IPS-18a (cell line): ENCODE measurements at regions not wholly inside any gene's neighbourhood (a gene's known extent, or its start where the extent isn't known, plus 50 kb on each side); places are given as distances from the start of the nearest gene placed in this dataset.

Experiments used
- H3K27ac ChIP-seq: one replicate; pipeline ENCODE4 v1.5.1; 2013; ENCODE audit warnings: low read length
- H3K27me3 ChIP-seq: one replicate; pipeline ENCODE4 v1.6.1; 2013; ENCODE audit warnings: mild to moderate bottlenecking, low read length; ENCODE audit not compliant: control insufficient read depth, insufficient read depth
- H3K36me3 ChIP-seq: one replicate; pipeline ENCODE4 v1.6.1; 2013; ENCODE audit warnings: low read depth, low read length; ENCODE audit not compliant: control insufficient read depth
- H3K4me1 ChIP-seq: one replicate; pipeline ENCODE4 v1.6.1; 2013; ENCODE audit warnings: low read depth, low read length; ENCODE audit not compliant: control insufficient read depth
- H3K4me3 ChIP-seq: one replicate; pipeline ENCODE4 v1.5.1; 2013; ENCODE audit warnings: low read length
- H3K9ac ChIP-seq: one replicate; pipeline ENCODE4 v1.6.1; 2013; ENCODE audit warnings: mild to moderate bottlenecking, low read length, moderate library complexity
- H3K9me3 ChIP-seq: one replicate; pipeline ENCODE4 v1.6.1; 2013; ENCODE audit warnings: low read depth, low read length; ENCODE audit not compliant: control insufficient read depth

DNA sequence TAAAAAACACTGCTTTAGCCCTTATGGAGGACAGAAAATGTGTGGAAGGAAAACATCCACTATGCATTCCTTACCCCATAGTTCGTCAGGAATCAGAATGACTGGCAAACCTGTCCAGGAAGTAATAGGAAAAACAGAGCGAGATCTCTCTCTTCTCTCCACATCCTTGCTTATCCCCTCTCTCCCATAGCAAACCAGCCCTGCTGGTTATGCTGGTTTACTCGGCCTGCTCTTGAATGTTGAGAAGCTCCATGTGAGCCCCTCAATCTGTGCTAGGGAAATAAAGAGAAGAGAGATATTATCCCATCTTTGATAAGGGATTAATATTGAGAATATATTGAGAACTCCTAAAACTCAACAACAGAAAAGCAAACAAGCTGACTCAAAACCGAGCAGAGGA is 402.8 kb upstream of the RBFOX1 start:
- no peak overlapping the region for H3K4me3 ChIP-seq
- H3K36me3 ChIP-seq, result no peaks in the 10 kb centered on the region
- no peak overlapping the region for H3K27ac ChIP-seq
- peaks cover 6% of the 10 kb centered on the region for H3K4me1 ChIP-seq
- H3K9me3 ChIP-seq, result no peaks in the 10 kb centered on the region
- no peaks in the 10 kb centered on the region for H3K27me3 ChIP-seq
- H3K9ac ChIP-seq, result no peak overlapping the region

DNA sequence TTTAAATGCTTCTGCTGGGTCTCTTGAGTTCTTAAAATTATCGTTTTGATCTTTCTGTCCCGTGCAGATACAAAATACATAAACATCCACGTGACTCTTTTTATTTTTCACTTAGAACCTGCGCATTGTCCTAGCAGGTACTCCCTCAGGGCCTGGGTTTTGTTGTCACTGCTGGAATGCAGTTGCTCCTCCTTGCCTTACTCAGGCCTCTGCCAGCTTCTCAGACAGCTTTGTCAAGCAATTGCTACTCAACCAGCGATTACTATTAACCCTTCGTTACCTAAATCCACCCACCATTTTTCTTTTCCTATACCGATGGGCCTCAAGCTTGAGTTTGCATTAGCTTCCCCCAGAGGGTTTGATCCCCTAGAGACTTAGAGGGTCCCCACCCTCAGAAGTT is 405.9 kb upstream of the RBFOX1 start:
- no peak overlapping the region for H3K4me3 ChIP-seq
- no peak overlapping the region for H3K9ac ChIP-seq
- H3K27ac ChIP-seq, result no peak overlapping the region
- H3K27me3 ChIP-seq, result no peaks in the 10 kb centered on the region
- H3K36me3 ChIP-seq, result no peaks in the 10 kb centered on the region
- peaks cover 2% of the 10 kb centered on the region for H3K9me3 ChIP-seq
- peaks cover 6% of the 10 kb centered on the region for H3K4me1 ChIP-seq

DNA sequence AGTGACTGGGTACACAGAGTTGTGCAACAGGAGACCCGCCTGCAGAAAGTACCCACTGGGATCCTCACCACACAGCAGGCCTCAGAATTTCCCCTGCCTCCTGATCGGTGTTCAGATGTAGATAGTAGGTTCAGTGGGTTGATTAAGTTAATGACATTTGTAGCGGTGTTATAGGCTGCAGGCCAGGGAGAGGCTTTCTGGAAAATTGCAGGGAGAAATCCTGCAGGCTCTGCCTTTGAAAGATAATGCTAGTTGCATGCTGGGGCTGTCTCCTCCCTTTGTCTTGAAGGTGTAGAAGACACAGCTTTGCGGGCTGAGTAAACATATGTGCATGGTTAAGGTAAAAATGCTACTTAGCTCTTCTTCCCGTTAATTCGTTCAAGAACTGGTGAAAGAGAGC is 406.3 kb upstream of the RBFOX1 start:
- Histone ChIP-seq H3K9ac (no peak overlapping the region), H3K4me3 (no peak overlapping the region), H3K9me3 (peaks cover 2% of the 10 kb centered on the region), H3K36me3 (no peaks in the 10 kb centered on the region), H3K27ac (no peak overlapping the region), H3K4me1 (peaks cover 6% of the 10 kb centered on the region), H3K27me3 (no peaks in the 10 kb centered on the region)

DNA sequence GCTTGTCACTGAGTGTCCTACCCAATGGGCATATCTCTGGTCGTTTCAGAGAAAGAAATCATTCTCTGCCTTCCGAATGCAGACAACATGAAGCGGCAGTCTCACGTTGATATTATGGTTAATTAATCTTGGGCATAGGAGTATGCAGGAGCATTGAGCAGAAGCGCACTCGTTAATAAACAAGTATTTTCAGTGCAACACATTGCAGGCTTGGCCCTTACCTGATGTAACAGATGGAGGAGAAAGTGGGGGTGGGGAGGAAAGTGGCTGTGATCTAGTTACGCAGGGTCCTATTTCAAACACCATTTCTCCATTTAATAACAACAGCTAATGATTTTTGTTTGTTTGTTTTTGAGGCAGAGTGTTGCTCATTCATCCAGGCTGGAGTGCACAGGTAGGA is 414.0 kb upstream of the RBFOX1 start:
- no peaks in the 10 kb centered on the region for H3K4me1 ChIP-seq
- H3K4me3 ChIP-seq, result no peak overlapping the region
- H3K27me3 ChIP-seq, result no peaks in the 10 kb centered on the region
- H3K36me3 ChIP-seq, result no peaks in the 10 kb centered on the region
- peaks cover 10% of the 10 kb centered on the region for H3K9me3 ChIP-seq
- no peak overlapping the region for H3K27ac ChIP-seq
- H3K9ac ChIP-seq, result no peak overlapping the region

DNA sequence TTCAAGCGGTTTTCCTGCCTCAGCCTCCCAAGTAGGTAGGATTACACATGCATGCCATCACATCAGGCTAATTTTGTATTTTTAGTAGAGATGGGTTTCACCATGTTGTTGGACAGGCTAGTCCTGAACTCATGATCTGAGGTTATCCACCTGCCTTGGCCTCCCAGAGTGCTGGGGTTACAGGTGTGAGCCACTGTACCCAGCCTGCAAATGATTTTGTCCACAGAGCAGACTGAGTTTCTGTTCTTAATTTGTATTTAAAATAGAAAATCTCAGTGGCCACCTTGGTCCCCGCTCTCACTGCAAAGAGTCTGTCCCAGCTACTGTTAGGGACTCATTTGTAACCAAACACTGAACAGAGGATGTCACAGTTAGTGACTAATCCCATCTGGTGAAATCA is 415.7 kb upstream of the RBFOX1 start:
- H3K9me3 ChIP-seq, result peaks cover 10% of the 10 kb centered on the region
- no peaks in the 10 kb centered on the region for H3K27me3 ChIP-seq
- H3K4me1 ChIP-seq, result no peaks in the 10 kb centered on the region
- H3K4me3 ChIP-seq, result no peak overlapping the region
- H3K27ac ChIP-seq, result no peak overlapping the region
- H3K9ac ChIP-seq, result no peak overlapping the region
- H3K36me3 ChIP-seq, result no peaks in the 10 kb centered on the region

DNA sequence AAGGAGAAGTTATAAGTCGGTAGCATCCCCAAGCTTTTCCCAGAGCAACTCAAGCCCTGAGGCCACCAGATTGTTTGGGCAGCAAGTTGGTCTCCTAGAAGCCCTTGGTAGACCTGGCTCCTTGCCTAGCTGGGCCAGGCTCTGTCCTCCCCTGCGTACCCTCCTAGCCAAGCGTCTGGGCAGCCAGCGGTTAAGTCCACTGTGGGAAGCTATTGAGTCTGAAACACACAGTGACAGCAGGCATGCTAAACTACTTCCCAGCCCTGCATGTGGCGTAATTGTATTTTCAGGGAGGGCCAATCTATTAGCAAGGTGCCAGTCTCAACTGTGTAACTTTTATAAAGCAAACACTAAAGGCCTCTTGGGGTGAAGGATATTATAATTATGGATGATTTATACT is 419.1 kb upstream of the RBFOX1 start:
- Histone ChIP-seq H3K27me3 (no peaks in the 10 kb centered on the region), H3K27ac (no peak overlapping the region), H3K9ac (no peak overlapping the region), H3K36me3 (no peaks in the 10 kb centered on the region), H3K9me3 (peaks cover 3% of the 10 kb centered on the region), H3K4me1 (no peaks in the 10 kb centered on the region), H3K4me3 (no peak overlapping the region)

DNA sequence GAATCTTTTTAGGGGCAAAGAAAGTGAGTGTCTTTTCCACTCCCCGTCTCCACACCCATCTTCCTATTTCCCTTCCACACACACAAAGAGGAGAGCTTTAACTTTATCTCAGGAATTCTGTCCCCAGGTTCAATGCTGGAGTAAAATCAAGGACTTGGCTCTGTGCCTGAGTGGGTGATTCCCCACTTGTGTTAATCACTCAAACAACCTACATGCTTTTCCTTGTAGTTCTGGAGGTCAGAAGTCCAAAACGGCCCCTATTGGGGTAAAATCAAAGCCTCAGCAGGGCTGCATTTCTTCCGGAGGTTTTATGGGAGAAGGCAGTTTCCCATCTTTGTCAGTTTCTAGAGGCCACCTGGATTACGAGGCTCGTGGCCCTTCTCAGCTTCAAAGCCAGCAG is 422.3 kb upstream of the RBFOX1 start:
- H3K27ac ChIP-seq, result no peak overlapping the region
- H3K9me3 ChIP-seq, result peaks cover 3% of the 10 kb centered on the region
- no peak overlapping the region for H3K4me3 ChIP-seq
- no peak overlapping the region for H3K9ac ChIP-seq
- no peaks in the 10 kb centered on the region for H3K4me1 ChIP-seq
- no peaks in the 10 kb centered on the region for H3K36me3 ChIP-seq
- no peaks in the 10 kb centered on the region for H3K27me3 ChIP-seq

DNA sequence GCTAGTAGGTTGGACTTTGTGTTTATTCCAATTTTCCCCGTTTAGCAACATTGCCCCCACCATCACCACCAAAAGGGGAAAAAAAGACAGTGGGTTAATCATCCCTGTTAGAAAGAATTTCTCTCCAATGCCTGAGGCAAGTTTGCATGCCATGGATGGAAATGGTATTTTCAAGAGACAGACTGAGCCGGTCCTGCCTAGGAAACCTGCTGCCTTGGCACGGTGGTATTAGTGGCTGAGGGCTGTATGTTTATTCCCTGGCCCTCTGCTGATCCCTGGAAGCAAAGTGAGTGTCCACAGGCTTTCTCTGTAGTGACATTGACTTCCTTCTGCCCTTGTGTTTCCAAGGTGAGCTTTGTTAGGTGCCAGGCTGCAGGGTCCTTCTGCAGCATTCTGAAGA is 427.0 kb upstream of the RBFOX1 start:
- H3K4me1 ChIP-seq, result no peaks in the 10 kb centered on the region
- no peaks in the 10 kb centered on the region for H3K36me3 ChIP-seq
- H3K27ac ChIP-seq, result no peak overlapping the region
- H3K27me3 ChIP-seq, result no peaks in the 10 kb centered on the region
- H3K9me3 ChIP-seq, result no peaks in the 10 kb centered on the region
- no peak overlapping the region for H3K9ac ChIP-seq
- H3K4me3 ChIP-seq, result no peak overlapping the region

DNA sequence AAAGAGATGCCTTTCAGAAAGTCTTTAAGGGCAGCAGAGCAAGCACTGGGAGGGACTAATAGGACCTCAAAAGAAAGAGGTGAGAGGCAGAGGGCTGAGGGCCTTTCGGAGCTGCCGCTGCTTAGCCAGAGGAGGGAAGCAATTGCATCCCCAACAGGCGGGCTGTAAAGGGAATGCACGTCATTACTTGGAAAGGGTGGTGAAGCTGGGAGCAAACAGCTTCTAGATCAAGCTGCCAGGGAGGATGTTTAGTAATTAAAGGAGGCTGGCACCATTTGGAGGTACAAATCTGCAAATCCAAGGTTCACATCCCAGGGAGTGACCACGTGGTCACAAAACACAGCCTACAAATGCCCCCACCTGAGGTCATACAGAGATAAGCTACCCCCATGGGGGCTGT is 429.0 kb upstream of the RBFOX1 start:
- H3K9ac ChIP-seq, result no peak overlapping the region
- H3K36me3 ChIP-seq, result no peaks in the 10 kb centered on the region
- no peaks in the 10 kb centered on the region for H3K4me1 ChIP-seq
- H3K27ac ChIP-seq, result no peak overlapping the region
- no peaks in the 10 kb centered on the region for H3K27me3 ChIP-seq
- H3K9me3 ChIP-seq, result no peaks in the 10 kb centered on the region
- no peak overlapping the region for H3K4me3 ChIP-seq

DNA sequence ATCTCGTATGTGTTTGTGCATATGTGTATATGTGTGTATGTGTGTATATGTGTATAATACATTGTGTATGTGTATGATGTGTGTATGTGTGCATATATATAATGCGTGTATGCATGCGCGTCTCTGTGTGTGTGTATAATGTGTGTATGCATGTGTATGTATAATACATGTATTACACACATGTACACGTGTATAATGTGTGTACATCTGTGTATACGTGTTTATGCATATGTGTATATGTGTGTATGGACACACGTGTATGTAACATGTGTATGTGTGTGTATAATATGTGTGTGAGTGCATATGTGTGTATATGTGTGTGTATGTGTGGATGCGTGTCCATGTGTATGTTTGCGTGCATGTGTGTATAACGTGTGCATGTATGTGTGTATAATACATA is 433.7 kb upstream of the RBFOX1 start:
- Histone ChIP-seq H3K4me1 (no peaks in the 10 kb centered on the region), H3K36me3 (no peaks in the 10 kb centered on the region), H3K9me3 (peaks cover 3% of the 10 kb centered on the region), H3K4me3 (no peak overlapping the region), H3K27ac (no peak overlapping the region), H3K27me3 (no peaks in the 10 kb centered on the region), H3K9ac (no peak overlapping the region)

DNA sequence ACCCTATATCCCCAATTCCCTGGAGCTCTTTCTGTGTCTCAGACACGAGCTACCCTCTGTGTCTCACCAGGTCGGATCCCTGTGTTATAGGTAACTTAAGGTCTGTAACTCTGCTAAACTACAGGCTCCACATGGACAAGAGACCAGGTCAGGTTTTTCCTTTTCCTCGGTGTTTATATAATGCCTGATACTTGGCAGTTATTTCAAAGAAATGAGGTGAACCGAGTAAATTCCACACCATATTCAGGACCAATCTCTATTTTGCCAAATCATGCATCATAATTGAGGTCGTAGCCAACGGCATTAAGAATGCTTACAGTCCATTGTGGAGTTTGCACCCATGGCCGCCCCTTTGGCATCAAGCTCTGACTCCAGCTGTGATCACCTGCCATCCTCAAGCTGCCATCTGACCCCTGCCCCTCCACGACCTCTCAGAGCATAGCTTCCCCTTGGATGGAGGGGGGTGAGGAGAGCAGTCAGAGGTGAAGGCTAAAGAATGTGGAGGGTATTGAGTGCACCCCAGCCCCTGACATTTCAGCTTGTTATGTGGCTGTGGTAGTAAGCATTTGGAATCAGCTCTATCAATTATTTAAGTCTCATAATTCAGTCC is 434.7 kb upstream of the RBFOX1 start:
- H3K27ac ChIP-seq, result no peak overlapping the region

DNA sequence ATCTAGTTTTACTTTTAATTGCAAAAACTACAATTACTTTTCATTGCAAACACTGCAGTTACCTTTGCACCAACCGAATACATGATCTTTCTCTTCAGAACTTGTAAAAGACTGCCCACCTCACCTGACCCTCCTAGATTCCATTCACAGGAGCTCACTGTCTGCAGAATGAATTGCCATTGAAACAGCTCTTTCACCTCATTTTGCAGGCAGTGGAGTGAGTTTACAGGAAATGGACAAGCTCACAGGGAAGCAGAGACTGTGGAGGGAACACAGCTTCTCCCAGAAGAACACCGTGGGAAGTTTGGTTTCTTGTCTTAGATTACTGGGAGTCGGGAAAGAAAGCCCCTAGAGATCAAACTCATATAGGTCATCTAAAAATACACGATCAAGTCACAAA is 439.7 kb upstream of the RBFOX1 start:
- Histone ChIP-seq H3K27ac (no peak overlapping the region), H3K9ac (no peak overlapping the region)

More for the DNA sequence above, 434.7 kb upstream of the RBFOX1 start:
- H3K9ac ChIP-seq, result no peak overlapping the region
- H3K9me3 ChIP-seq, result peaks cover 3% of the 10 kb centered on the region
- no peak overlapping the region for H3K4me3 ChIP-seq
- H3K4me1 ChIP-seq, result no peaks in the 10 kb centered on the region
- H3K36me3 ChIP-seq, result no peaks in the 10 kb centered on the region
- no peaks in the 10 kb centered on the region for H3K27me3 ChIP-seq

More for the DNA sequence above, 439.7 kb upstream of the RBFOX1 start:
- Histone ChIP-seq H3K4me3 (no peak overlapping the region), H3K36me3 (no peaks in the 10 kb centered on the region), H3K9me3 (peaks cover 6% of the 10 kb centered on the region), H3K4me1 (no peaks in the 10 kb centered on the region), H3K27me3 (no peaks in the 10 kb centered on the region)
